Coronary artery (tissue), 2 donors: ENCODE measurements at regions not wholly inside any gene's neighbourhood (a gene's known extent, or its start where the extent isn't known, plus 50 kb on each side); places are given as distances from the start of the nearest gene placed in this dataset.

Experiments used
- DNase-seq: peaks from one replicate; pipeline ENCODE4 v3.0.0-alpha.2; 2017; ENCODE audit warnings: low spot score
- H3K27ac ChIP-seq, 2 donors: fragments of 200-600 bp; sonication (generic); one replicate each; pipeline ENCODE4 v1.5.1; 2016 to 2019
- H3K4me3 ChIP-seq: fragments of 200-600 bp; sonication (generic); 2 replicates; pipeline ENCODE4 v1.5.1; 2016; ENCODE audit warnings: mild to moderate bottlenecking, moderate library complexity
- CTCF ChIP-seq: fragments of 200-600 bp; sonication (generic); IDR thresholded peaks from one replicate; pipeline ENCODE4 v1.5.1; 2019; ENCODE audit warnings: antibody characterized with exemption

GRCh38 chr3:152779653-152780052, 55.3 kb upstream of the P2RY1 start:
- H3K4me3 ChIP-seq: no peak overlapping the region
- no peak for TF ChIP-seq CTCF
- DNase-seq: no peak
- no peak overlapping the region for H3K27ac ChIP-seq

GRCh38 chr3:152780553-152780952, 54.4 kb upstream of the P2RY1 start:
- TF ChIP-seq CTCF: no peak
- DNase-seq: no peak
- H3K4me3 ChIP-seq: no peak overlapping the region
- no peak overlapping the region for H3K27ac ChIP-seq

- no peak for DNase-seq
- TF ChIP-seq CTCF: no peak
Measured at GRCh38 chr3:152785051-152785450, 49.9 kb upstream of the P2RY1 start.

More at GRCh38 chr3:152785051-152785450, 49.9 kb upstream of the P2RY1 start:
- Histone ChIP-seq H3K4me3 (no peak overlapping the region), H3K27ac (no peak overlapping the region)
